ENCODE measurements at regions not wholly inside any gene's neighbourhood (a gene's known extent, or its start where the extent isn't known, plus 50 kb on each side); places are given as distances from the start of the nearest gene placed in this dataset.

- Histone ChIP-seq H3K36me3 (ENCODE audit: low read length) (no peaks in the 10 kb centered on the region), H2AFZ (ENCODE audit: low read depth, low read length, severe bottlenecking) (no peak overlapping the region), H3K9me2 (replicated peaks; ENCODE audit: insufficient read depth, low read length) (no peaks in the 10 kb centered on the region), H3K4me2 (ENCODE audit: low read depth, low read length, poor library complexity, severe bottlenecking) (no peak overlapping the region), H3K9ac (ENCODE audit: low read length) (no peak overlapping the region), H3F3A (ENCODE audit: insufficient read depth) (no peaks in the 10 kb centered on the region), H3K27ac (ENCODE audit: low read depth, low read length) (no peak overlapping the region), H3K27me3 (ENCODE audit: low read length) (no peaks in the 10 kb centered on the region), H3K9me3 (ENCODE audit: insufficient read depth, low read length) (no peaks in the 10 kb centered on the region), H3K79me2 (ENCODE audit: insufficient read depth, low read length) (no peaks in the 10 kb centered on the region), H4K20me1 (ENCODE audit: low read depth, low read length) (no peaks in the 10 kb centered on the region), H3K4me3 (ENCODE audit: insufficient read depth, low read length, poor library complexity, severe bottlenecking) (no peak overlapping the region)
- TF ChIP-seq CTCF (IDR thresholded peaks at IDR 0.05; ENCODE audit: insufficient read depth, low read length, poor library complexity, severe bottlenecking): no peak
- TF ChIP-seq EZH2phosphoT487 (conservative IDR thresholded peaks at IDR 0.05; ENCODE audit: low read length): no peak
Observed at GRCh38 chr10:85421421-85421820, 945.2 kb downstream of the GRID1 start.

GRCh38 chr10:85429126-85429525 lies 937.5 kb downstream of the GRID1 start:
- Histone ChIP-seq H3K4me2 (ENCODE audit: low read depth, low read length, poor library complexity, severe bottlenecking) (no peak overlapping the region), H3K9me3 (ENCODE audit: insufficient read depth, low read length) (no peaks in the 10 kb centered on the region), H3K27me3 (ENCODE audit: low read length) (no peaks in the 10 kb centered on the region), H3K79me2 (ENCODE audit: insufficient read depth, low read length) (no peaks in the 10 kb centered on the region), H3F3A (ENCODE audit: insufficient read depth) (no peaks in the 10 kb centered on the region), H3K4me3 (ENCODE audit: insufficient read depth, low read length, poor library complexity, severe bottlenecking) (no peak overlapping the region), H3K9ac (ENCODE audit: low read length) (no peak overlapping the region), H3K27ac (ENCODE audit: low read depth, low read length) (no peak overlapping the region), H4K20me1 (ENCODE audit: low read depth, low read length) (no peaks in the 10 kb centered on the region), H3K36me3 (ENCODE audit: low read length) (no peaks in the 10 kb centered on the region), H2AFZ (ENCODE audit: low read depth, low read length, severe bottlenecking) (no peak overlapping the region), H3K9me2 (replicated peaks; ENCODE audit: insufficient read depth, low read length) (no peaks in the 10 kb centered on the region)
- TF ChIP-seq EZH2phosphoT487 (conservative IDR thresholded peaks at IDR 0.05; ENCODE audit: low read length) (no peak), CTCF (IDR thresholded peaks at IDR 0.05; ENCODE audit: insufficient read depth, low read length, poor library complexity, severe bottlenecking) (no peak)

- no peak overlapping the region for H3K4me3 ChIP-seq (ENCODE audit: insufficient read depth, low read length, poor library complexity, severe bottlenecking)
- TF ChIP-seq EZH2phosphoT487 (conservative IDR thresholded peaks at IDR 0.05; ENCODE audit: low read length) (no peak), CTCF (IDR thresholded peaks at IDR 0.05; ENCODE audit: insufficient read depth, low read length, poor library complexity, severe bottlenecking) (no peak)
- no peak overlapping the region for H2AFZ ChIP-seq (ENCODE audit: low read depth, low read length, severe bottlenecking)
- H3K9ac ChIP-seq (ENCODE audit: low read length): no peak overlapping the region
- H4K20me1 ChIP-seq (ENCODE audit: low read depth, low read length): no peaks in the 10 kb centered on the region
- H3K27me3 ChIP-seq (ENCODE audit: low read length): no peaks in the 10 kb centered on the region
- H3K79me2 ChIP-seq (ENCODE audit: insufficient read depth, low read length): no peaks in the 10 kb centered on the region
- H3K9me3 ChIP-seq (ENCODE audit: insufficient read depth, low read length): no peaks in the 10 kb centered on the region
- H3K9me2 ChIP-seq (replicated peaks; ENCODE audit: insufficient read depth, low read length): no peaks in the 10 kb centered on the region
- no peaks in the 10 kb centered on the region for H3K36me3 ChIP-seq (ENCODE audit: low read length)
- no peaks in the 10 kb centered on the region for H3F3A ChIP-seq (ENCODE audit: insufficient read depth)
- H3K27ac ChIP-seq (ENCODE audit: low read depth, low read length): no peak overlapping the region
- H3K4me2 ChIP-seq (ENCODE audit: low read depth, low read length, poor library complexity, severe bottlenecking): no peak overlapping the region
Observed at GRCh38 chr10:85430991-85431390, 935.6 kb downstream of the GRID1 start.
